Body of pancreas (tissue), 4 donors: ENCODE measurements at regions not wholly inside any gene's neighbourhood (a gene's known extent, or its start where the extent isn't known, plus 50 kb on each side); places are given as distances from the start of the nearest gene placed in this dataset.

ENCODE experiments used
- POLR2A ChIP-seq, 3 donors: fragments of 450-650 bp; IDR thresholded peaks; one replicate each; pipeline ENCODE4 v1.6.1; 2016; ENCODE audit warnings: antibody characterized with exemption in 3 of 3, mild to moderate bottlenecking in 2 of 3
- TF ChIP-seq, protein P1 (sequence below), 7 experiments: fragments of 450-650 bp in 4 of 7; fragments of 200-600 bp in 3 of 7; sonication (generic) in 3 of 7; IDR thresholded peaks; one replicate each; pipeline ENCODE4 v1.5.1; 2016 to 2019; ENCODE audit warnings: antibody characterized with exemption in 7 of 7

DNA sequence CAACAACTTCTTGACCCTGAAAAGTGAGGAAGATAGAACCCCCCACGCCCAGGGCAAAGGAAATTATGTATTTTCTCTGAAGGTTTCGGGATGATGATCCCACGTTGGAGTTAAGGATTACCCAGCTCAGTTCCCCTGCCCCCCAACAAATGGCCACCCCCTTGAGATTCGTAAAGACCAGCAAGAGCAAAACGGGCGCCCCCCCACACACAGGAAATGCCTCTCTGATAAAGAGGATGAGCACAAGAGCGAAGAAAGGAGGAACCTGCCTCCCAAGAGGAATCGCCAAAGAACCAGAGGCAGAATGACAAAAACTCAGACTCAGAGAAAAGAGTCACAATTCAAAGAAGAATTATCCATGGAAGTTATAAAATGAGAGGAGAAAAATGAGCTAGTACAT lies 576.9 kb downstream of the MATN1 start:
- TF ChIP-seq, protein P1, sequence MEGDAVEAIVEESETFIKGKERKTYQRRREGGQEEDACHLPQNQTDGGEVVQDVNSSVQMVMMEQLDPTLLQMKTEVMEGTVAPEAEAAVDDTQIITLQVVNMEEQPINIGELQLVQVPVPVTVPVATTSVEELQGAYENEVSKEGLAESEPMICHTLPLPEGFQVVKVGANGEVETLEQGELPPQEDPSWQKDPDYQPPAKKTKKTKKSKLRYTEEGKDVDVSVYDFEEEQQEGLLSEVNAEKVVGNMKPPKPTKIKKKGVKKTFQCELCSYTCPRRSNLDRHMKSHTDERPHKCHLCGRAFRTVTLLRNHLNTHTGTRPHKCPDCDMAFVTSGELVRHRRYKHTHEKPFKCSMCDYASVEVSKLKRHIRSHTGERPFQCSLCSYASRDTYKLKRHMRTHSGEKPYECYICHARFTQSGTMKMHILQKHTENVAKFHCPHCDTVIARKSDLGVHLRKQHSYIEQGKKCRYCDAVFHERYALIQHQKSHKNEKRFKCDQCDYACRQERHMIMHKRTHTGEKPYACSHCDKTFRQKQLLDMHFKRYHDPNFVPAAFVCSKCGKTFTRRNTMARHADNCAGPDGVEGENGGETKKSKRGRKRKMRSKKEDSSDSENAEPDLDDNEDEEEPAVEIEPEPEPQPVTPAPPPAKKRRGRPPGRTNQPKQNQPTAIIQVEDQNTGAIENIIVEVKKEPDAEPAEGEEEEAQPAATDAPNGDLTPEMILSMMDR (IDR thresholded peaks at IDR 0.05) = no peak
- no peak for TF ChIP-seq POLR2A (IDR thresholded peaks at IDR 0.05)
